ENCODE measurements at regions not wholly inside any gene's neighbourhood (a gene's known extent, or its start where the extent isn't known, plus 50 kb on each side); places are given as distances from the start of the nearest gene placed in this dataset.

GRCh38 chr1:80847904-80848303, 952.8 kb upstream of the ADGRL2 start:
- no peaks in the 10 kb centered on the region for H3K79me1 ChIP-seq (replicated peaks; ENCODE audit: low read length, poor library complexity, severe bottlenecking)
- H3K4me3 ChIP-seq (ENCODE audit: insufficient read depth in 1 of 2, low read depth in 1 of 2, low read length in 2 of 2), result no peak overlapping the region
- no peaks in the 10 kb centered on the region for H3K27me3 ChIP-seq (ENCODE audit: control insufficient read depth in 1 of 2, insufficient read depth in 1 of 2, low read length in 2 of 2)
- H3K18ac ChIP-seq (ENCODE audit: low read depth in 1 of 2, low read length in 2 of 2), result no peak overlapping the region
- H2BK12ac ChIP-seq (ENCODE audit: low read length in 2 of 2), result peak overlapping the region in 1 of 2 experiments; percentile 42
- DNase-seq, result no peak
- H2AFZ ChIP-seq (ENCODE audit: low read depth, low read length), result no peak overlapping the region
- no peak overlapping the region for H2BK120ac ChIP-seq (ENCODE audit: low read depth, low read length)
- 100% methylated on average over 1 of the region's 1 CpG for WGBS
- H2BK15ac ChIP-seq (ENCODE audit: low read depth, poor library complexity, severe bottlenecking), result no peak overlapping the region
- H3K9me3 ChIP-seq (ENCODE audit: control insufficient read depth, low read length), result peaks cover 2% of the 10 kb centered on the region
- no peaks in the 10 kb centered on the region for H3K4me1 ChIP-seq (ENCODE audit: control insufficient read depth, insufficient read depth, low read depth, low read length)
- H3K4ac ChIP-seq (ENCODE audit: low read depth in 1 of 2, low read length in 2 of 2), result no peak overlapping the region
- no peak overlapping the region for H4K8ac ChIP-seq (ENCODE audit: low read length)
- H3K9ac ChIP-seq (ENCODE audit: low read length), result no peak overlapping the region
- H4K91ac ChIP-seq (ENCODE audit: low read length), result no peak overlapping the region
- no peak overlapping the region for H2BK5ac ChIP-seq (ENCODE audit: low read depth, low read length, poor library complexity, severe bottlenecking)
- H3K27ac ChIP-seq (ENCODE audit: low read length, poor library complexity, severe bottlenecking), result no peak overlapping the region
- H3K23ac ChIP-seq (ENCODE audit: low read length in 2 of 2), result no peak overlapping the region
- no peak overlapping the region for H2AK5ac ChIP-seq (ENCODE audit: low read length, severe bottlenecking)
- no peak overlapping the region for H3K4me2 ChIP-seq (ENCODE audit: low read length, poor library complexity, severe bottlenecking)
- peak overlapping the region in 1 of 2 experiments; percentile 55 for H3K14ac ChIP-seq (ENCODE audit: low read length in 2 of 2)
- no peaks in the 10 kb centered on the region for H3K36me3 ChIP-seq (ENCODE audit: control insufficient read depth in 1 of 2, insufficient read depth in 2 of 2, low read depth in 1 of 2, low read length in 2 of 2)

- no peaks in the 10 kb centered on the region for H3K4me1 ChIP-seq (ENCODE audit: control insufficient read depth, insufficient read depth, low read depth, low read length)
- H3K36me3 ChIP-seq (ENCODE audit: control insufficient read depth in 1 of 2, insufficient read depth in 2 of 2, low read depth in 1 of 2, low read length in 2 of 2), result no peaks in the 10 kb centered on the region
- no peak overlapping the region for H2AK5ac ChIP-seq (ENCODE audit: low read length, severe bottlenecking)
- no peak overlapping the region for H3K4me2 ChIP-seq (ENCODE audit: low read length, poor library complexity, severe bottlenecking)
- H3K27me3 ChIP-seq (ENCODE audit: control insufficient read depth in 1 of 2, insufficient read depth in 1 of 2, low read length in 2 of 2), result no peaks in the 10 kb centered on the region
- H3K79me1 ChIP-seq (replicated peaks; ENCODE audit: low read length, poor library complexity, severe bottlenecking), result no peaks in the 10 kb centered on the region
- no peak overlapping the region for H3K9ac ChIP-seq (ENCODE audit: low read length)
- H3K9me3 ChIP-seq (ENCODE audit: control insufficient read depth, low read length), result peaks cover 2% of the 10 kb centered on the region
- H3K18ac ChIP-seq (ENCODE audit: low read depth in 1 of 2, low read length in 2 of 2), result no peak overlapping the region
- 17% methylated on average over 1 of the region's 1 CpG for WGBS
- H3K4me3 ChIP-seq (ENCODE audit: insufficient read depth in 1 of 2, low read depth in 1 of 2, low read length in 2 of 2), result no peak overlapping the region
- no peak overlapping the region for H4K91ac ChIP-seq (ENCODE audit: low read length)
- H2BK12ac ChIP-seq (ENCODE audit: low read length in 2 of 2), result no peak overlapping the region
- no peak overlapping the region for H2BK120ac ChIP-seq (ENCODE audit: low read depth, low read length)
- H3K14ac ChIP-seq (ENCODE audit: low read length in 2 of 2), result no peak overlapping the region
- H2BK15ac ChIP-seq (ENCODE audit: low read depth, poor library complexity, severe bottlenecking), result no peak overlapping the region
- DNase-seq, result no peak
- no peak overlapping the region for H4K8ac ChIP-seq (ENCODE audit: low read length)
- H3K27ac ChIP-seq (ENCODE audit: low read length, poor library complexity, severe bottlenecking), result no peak overlapping the region
- no peak overlapping the region for H2BK5ac ChIP-seq (ENCODE audit: low read depth, low read length, poor library complexity, severe bottlenecking)
- no peak overlapping the region for H3K4ac ChIP-seq (ENCODE audit: low read depth in 1 of 2, low read length in 2 of 2)
- H2AFZ ChIP-seq (ENCODE audit: low read depth, low read length), result no peak overlapping the region
- no peak overlapping the region for H3K23ac ChIP-seq (ENCODE audit: low read length in 2 of 2)
Measured at GRCh38 chr1:80846966-80847365, 953.8 kb upstream of the ADGRL2 start.

DNA sequence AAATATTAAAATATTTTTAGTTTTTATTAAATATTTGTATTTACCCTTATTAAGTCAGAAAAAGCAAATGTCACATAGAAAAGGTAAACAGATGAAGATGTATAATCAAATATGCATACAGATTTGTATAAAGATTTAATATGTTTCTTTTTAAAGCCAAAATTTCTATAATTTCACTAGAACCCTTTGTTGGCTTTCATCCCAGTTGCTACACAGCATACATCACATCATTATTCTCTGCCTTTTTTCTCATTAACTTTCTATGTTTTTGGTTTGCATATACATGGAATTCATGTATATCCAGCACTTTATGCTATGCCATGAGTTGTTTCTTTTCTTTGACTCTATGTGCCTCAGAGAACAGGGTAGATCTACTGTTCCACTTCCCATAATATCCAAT, 957.9 kb upstream of the ADGRL2 start:
- H3K79me1 ChIP-seq (replicated peaks; ENCODE audit: low read length, poor library complexity, severe bottlenecking), result no peaks in the 10 kb centered on the region
- H3K27ac ChIP-seq (ENCODE audit: low read length, poor library complexity, severe bottlenecking), result no peak overlapping the region
- no peak overlapping the region for H3K4me3 ChIP-seq (ENCODE audit: insufficient read depth in 1 of 2, low read depth in 1 of 2, low read length in 2 of 2)
- H4K8ac ChIP-seq (ENCODE audit: low read length), result no peak overlapping the region
- no peak overlapping the region for H3K23ac ChIP-seq (ENCODE audit: low read length in 2 of 2)
- no peaks in the 10 kb centered on the region for H3K27me3 ChIP-seq (ENCODE audit: control insufficient read depth in 1 of 2, insufficient read depth in 1 of 2, low read length in 2 of 2)
- no peak overlapping the region for H2BK15ac ChIP-seq (ENCODE audit: low read depth, poor library complexity, severe bottlenecking)
- H3K18ac ChIP-seq (ENCODE audit: low read depth in 1 of 2, low read length in 2 of 2), result no peak overlapping the region
- H2BK12ac ChIP-seq (ENCODE audit: low read length in 2 of 2), result no peak overlapping the region
- H3K4ac ChIP-seq (ENCODE audit: low read depth in 1 of 2, low read length in 2 of 2), result no peak overlapping the region
- H3K9me3 ChIP-seq (ENCODE audit: control insufficient read depth, low read length), result peaks cover 2% of the 10 kb centered on the region
- no peaks in the 10 kb centered on the region for H3K36me3 ChIP-seq (ENCODE audit: control insufficient read depth in 1 of 2, insufficient read depth in 2 of 2, low read depth in 1 of 2, low read length in 2 of 2)
- no peak overlapping the region for H2BK5ac ChIP-seq (ENCODE audit: low read depth, low read length, poor library complexity, severe bottlenecking)
- no peaks in the 10 kb centered on the region for H3K4me1 ChIP-seq (ENCODE audit: control insufficient read depth, insufficient read depth, low read depth, low read length)
- no peak overlapping the region for H3K14ac ChIP-seq (ENCODE audit: low read length in 2 of 2)
- H2AK5ac ChIP-seq (ENCODE audit: low read length, severe bottlenecking), result no peak overlapping the region
- H3K9ac ChIP-seq (ENCODE audit: low read length), result no peak overlapping the region
- H4K91ac ChIP-seq (ENCODE audit: low read length), result no peak overlapping the region
- no peak for DNase-seq
- no peak overlapping the region for H3K4me2 ChIP-seq (ENCODE audit: low read length, poor library complexity, severe bottlenecking)
- no peak overlapping the region for H2BK120ac ChIP-seq (ENCODE audit: low read depth, low read length)
- H2AFZ ChIP-seq (ENCODE audit: low read depth, low read length), result no peak overlapping the region

GRCh38 chr1:80841261-80841660, 959.5 kb upstream of the ADGRL2 start:
- H3K27me3 ChIP-seq (ENCODE audit: control insufficient read depth in 1 of 2, insufficient read depth in 1 of 2, low read length in 2 of 2), result no peaks in the 10 kb centered on the region
- no peak for DNase-seq
- H2BK120ac ChIP-seq (ENCODE audit: low read depth, low read length), result no peak overlapping the region
- H3K36me3 ChIP-seq (ENCODE audit: control insufficient read depth in 1 of 2, insufficient read depth in 2 of 2, low read depth in 1 of 2, low read length in 2 of 2), result no peaks in the 10 kb centered on the region
- H3K27ac ChIP-seq (ENCODE audit: low read length, poor library complexity, severe bottlenecking), result no peak overlapping the region
- H2BK12ac ChIP-seq (ENCODE audit: low read length in 2 of 2), result no peak overlapping the region
- no peak overlapping the region for H3K9ac ChIP-seq (ENCODE audit: low read length)
- no peak overlapping the region for H3K23ac ChIP-seq (ENCODE audit: low read length in 2 of 2)
- H3K4ac ChIP-seq (ENCODE audit: low read depth in 1 of 2, low read length in 2 of 2), result no peak overlapping the region
- peaks cover 2% of the 10 kb centered on the region for H3K9me3 ChIP-seq (ENCODE audit: control insufficient read depth, low read length)
- H3K79me1 ChIP-seq (replicated peaks; ENCODE audit: low read length, poor library complexity, severe bottlenecking), result no peaks in the 10 kb centered on the region
- H3K4me2 ChIP-seq (ENCODE audit: low read length, poor library complexity, severe bottlenecking), result no peak overlapping the region
- H3K18ac ChIP-seq (ENCODE audit: low read depth in 1 of 2, low read length in 2 of 2), result no peak overlapping the region
- no peak overlapping the region for H3K4me3 ChIP-seq (ENCODE audit: insufficient read depth in 1 of 2, low read depth in 1 of 2, low read length in 2 of 2)
- no peak overlapping the region for H2BK5ac ChIP-seq (ENCODE audit: low read depth, low read length, poor library complexity, severe bottlenecking)
- no peak overlapping the region for H4K91ac ChIP-seq (ENCODE audit: low read length)
- H2AFZ ChIP-seq (ENCODE audit: low read depth, low read length), result no peak overlapping the region
- WGBS, result 100% methylated on average over 3 of the region's 3 CpGs
- H2BK15ac ChIP-seq (ENCODE audit: low read depth, poor library complexity, severe bottlenecking), result no peak overlapping the region
- H3K4me1 ChIP-seq (ENCODE audit: control insufficient read depth, insufficient read depth, low read depth, low read length), result no peaks in the 10 kb centered on the region
- no peak overlapping the region for H3K14ac ChIP-seq (ENCODE audit: low read length in 2 of 2)
- H2AK5ac ChIP-seq (ENCODE audit: low read length, severe bottlenecking), result no peak overlapping the region
- H4K8ac ChIP-seq (ENCODE audit: low read length), result no peak overlapping the region

All from mesenchymal stem cell (in vitro differentiated cells and primary cell).